ENCODE measurements at regions not wholly inside any gene's neighbourhood (a gene's known extent, or its start where the extent isn't known, plus 50 kb on each side); places are given as distances from the start of the nearest gene placed in this dataset.
"Not testable (repeated sequence)": the region's sequence is repeated elsewhere in the genome, so short reads cannot be mapped to it uniquely, and the experiment has no call there.

- TF ChIP-seq CTCF (IDR thresholded peaks at IDR 0.05; ENCODE audit: unreplicated experiment), result no peak
- no peak for DNase-seq (ENCODE audit: low spot score in 2 of 2, unreplicated experiment in 2 of 2)
- Mint-ChIP-seq H3K4me3 (no peak overlapping the region), H3K9me3 (peaks cover 15% of the 10 kb centered on the region), H3K27me3 (ENCODE audit: low read depth) (no peaks in the 10 kb centered on the region), H3K27ac (no peak overlapping the region), H3K4me1 (peaks cover 21% of the 10 kb centered on the region), H3K36me3 (peaks cover 7% of the 10 kb centered on the region)
Observed at GRCh38 chrX:115970718-115971117, 199.8 kb upstream of the AGTR2 start.

- H3K4me3 Mint-ChIP-seq, result no peak overlapping the region
- H3K9me3 Mint-ChIP-seq, result peaks cover 8% of the 10 kb centered on the region
- no peaks in the 10 kb centered on the region for H3K27me3 Mint-ChIP-seq (ENCODE audit: low read depth)
- H3K36me3 Mint-ChIP-seq, result no peaks in the 10 kb centered on the region
- H3K4me1 Mint-ChIP-seq, result peaks cover 13% of the 10 kb centered on the region
- TF ChIP-seq CTCF (IDR thresholded peaks at IDR 0.05; ENCODE audit: unreplicated experiment), result no peak
- no peak for DNase-seq (ENCODE audit: low spot score in 2 of 2, unreplicated experiment in 2 of 2)
- H3K27ac Mint-ChIP-seq, result no peak overlapping the region
Observed at GRCh38 chrX:115972717-115973116, 197.8 kb upstream of the AGTR2 start.

- Mint-ChIP-seq H3K36me3 (no peaks in the 10 kb centered on the region), H3K4me3 (no peak overlapping the region)
Observed at GRCh38 chrX:115978068-115978467, 192.5 kb upstream of the AGTR2 start.

GRCh38 chrX:115983148-115983547 is 187.4 kb upstream of the AGTR2 start:
- peaks cover 31% of the 10 kb centered on the region for H3K9me3 Mint-ChIP-seq
- not testable (repeated sequence) for H3K36me3 Mint-ChIP-seq; DNase-seq (ENCODE audit: low spot score in 2 of 2, unreplicated experiment in 2 of 2); H3K4me3 Mint-ChIP-seq; H3K27me3 Mint-ChIP-seq (ENCODE audit: low read depth); H3K27ac Mint-ChIP-seq; H3K4me1 Mint-ChIP-seq

More at GRCh38 chrX:115978068-115978467, 192.5 kb upstream of the AGTR2 start:
- TF ChIP-seq CTCF (IDR thresholded peaks at IDR 0.05; ENCODE audit: unreplicated experiment), result no peak
- DNase-seq (ENCODE audit: low spot score in 2 of 2, unreplicated experiment in 2 of 2), result no peak
- peaks cover 8% of the 10 kb centered on the region for H3K9me3 Mint-ChIP-seq
- H3K27ac Mint-ChIP-seq, result no peak overlapping the region
- H3K27me3 Mint-ChIP-seq (ENCODE audit: low read depth), result no peaks in the 10 kb centered on the region
- no peaks in the 10 kb centered on the region for H3K4me1 Mint-ChIP-seq

- not testable (repeated sequence) for DNase-seq (ENCODE audit: low spot score in 2 of 2, unreplicated experiment in 2 of 2)
Observed at GRCh38 chrX:115987464-115987863, 183.1 kb upstream of the AGTR2 start.

GRCh38 chrX:115988825-115989224 is 181.7 kb upstream of the AGTR2 start:
- Mint-ChIP-seq H3K4me1 (peaks cover 11% of the 10 kb centered on the region), H3K36me3 (no peaks in the 10 kb centered on the region), H3K9me3 (peaks cover 31% of the 10 kb centered on the region), H3K27ac (no peak overlapping the region), H3K27me3 (ENCODE audit: low read depth) (peaks cover 4% of the 10 kb centered on the region), H3K4me3 (no peak overlapping the region)
- DNase-seq (ENCODE audit: low spot score in 2 of 2, unreplicated experiment in 2 of 2), result no peak
- no peak for TF ChIP-seq CTCF (IDR thresholded peaks at IDR 0.05; ENCODE audit: unreplicated experiment)

More at GRCh38 chrX:115987464-115987863, 183.1 kb upstream of the AGTR2 start:
- H3K27me3 Mint-ChIP-seq (ENCODE audit: low read depth); H3K36me3 Mint-ChIP-seq; H3K27ac Mint-ChIP-seq; H3K4me3 Mint-ChIP-seq: not testable (repeated sequence)
- H3K4me1 Mint-ChIP-seq, result peaks cover 11% of the 10 kb centered on the region
- H3K9me3 Mint-ChIP-seq, result peaks cover 31% of the 10 kb centered on the region

- Mint-ChIP-seq H3K27me3 (ENCODE audit: low read depth) (peaks cover 4% of the 10 kb centered on the region), H3K9me3 (peaks cover 27% of the 10 kb centered on the region)
Observed at GRCh38 chrX:115989686-115990085, 180.9 kb upstream of the AGTR2 start.

More at GRCh38 chrX:115989686-115990085, 180.9 kb upstream of the AGTR2 start:
- Mint-ChIP-seq H3K27ac (no peak overlapping the region), H3K4me1 (peaks cover 11% of the 10 kb centered on the region), H3K36me3 (no peaks in the 10 kb centered on the region), H3K4me3 (no peak overlapping the region)
- TF ChIP-seq CTCF (IDR thresholded peaks at IDR 0.05; ENCODE audit: unreplicated experiment), result no peak
- DNase-seq (ENCODE audit: low spot score in 2 of 2, unreplicated experiment in 2 of 2), result no peak

Measured in mesothelial cell of epicardium (in vitro differentiated cells).